Central memory CD8-positive, alpha-beta T cell (primary cell): ENCODE measurements at regions not wholly inside any gene's neighbourhood (a gene's known extent, or its start where the extent isn't known, plus 50 kb on each side); places are given as distances from the start of the nearest gene placed in this dataset.
"Not testable (repeated sequence)": the region's sequence is repeated elsewhere in the genome, so short reads cannot be mapped to it uniquely, and the experiment has no call there.

ENCODE experiments used
- ATAC-seq: fragments of 150-1000 bp; cut with Tn5 transposase; replicated peaks from 2 replicates; pipeline ENCODE4 v1.10.0; 2022; ENCODE audit warnings: mild to moderate bottlenecking, moderate FRiP score, moderate number of reproducible peaks; ENCODE audit not compliant: poor library complexity, severe bottlenecking; ENCODE audit errors: extremely low read depth
- DNase-seq, 2 donors: peaks; one replicate each; pipeline ENCODE4 v3.0.0; 2021; ENCODE audit warnings: low spot score in 2 of 2
- H3K27ac Mint-ChIP-seq: one replicate; pipeline ENCODE4 v1.8.0; 2022; ENCODE audit warnings: low read depth, mild to moderate bottlenecking, moderate library complexity, mixed read lengths
- H3K27me3 Mint-ChIP-seq: one replicate; pipeline ENCODE4 v1.8.0; 2022; ENCODE audit warnings: mixed read lengths
- H3K36me3 Mint-ChIP-seq: one replicate; pipeline ENCODE4 v1.8.0; 2022; ENCODE audit warnings: mild to moderate bottlenecking, moderate library complexity, mixed read lengths; ENCODE audit not compliant: insufficient read depth
- H3K4me1 Mint-ChIP-seq: one replicate; pipeline ENCODE4 v1.8.0; 2022; ENCODE audit warnings: mixed read lengths
- H3K4me3 Mint-ChIP-seq: one replicate; pipeline ENCODE4 v1.8.0; 2022; ENCODE audit warnings: mild to moderate bottlenecking, moderate library complexity, mixed read lengths
- H3K9me3 Mint-ChIP-seq: one replicate; pipeline ENCODE4 v1.8.0; 2022; ENCODE audit warnings: mixed read lengths

DNA sequence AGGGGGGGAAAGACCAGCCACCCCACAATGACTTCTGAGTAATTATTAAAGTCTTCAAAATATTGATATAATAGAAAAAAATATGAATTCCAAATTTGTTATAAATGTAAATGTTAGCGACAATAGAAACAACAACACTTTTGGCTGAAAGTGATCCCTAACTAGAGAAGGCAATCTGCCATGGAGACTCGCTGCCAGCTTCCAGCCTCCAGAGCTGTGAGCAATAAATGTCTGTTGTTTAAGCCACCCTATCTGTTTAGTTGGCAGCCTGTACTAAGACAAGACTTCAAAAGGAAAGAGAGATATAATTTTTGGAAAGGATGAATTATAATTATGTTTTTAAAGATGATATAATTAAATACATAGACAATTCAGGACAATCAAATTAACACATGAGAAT is 130.8 kb upstream of the HSFY2 start:
- no peak for DNase-seq
- Mint-ChIP-seq H3K27ac (no peak overlapping the region), H3K4me1 (no peaks in the 10 kb centered on the region)

DNA sequence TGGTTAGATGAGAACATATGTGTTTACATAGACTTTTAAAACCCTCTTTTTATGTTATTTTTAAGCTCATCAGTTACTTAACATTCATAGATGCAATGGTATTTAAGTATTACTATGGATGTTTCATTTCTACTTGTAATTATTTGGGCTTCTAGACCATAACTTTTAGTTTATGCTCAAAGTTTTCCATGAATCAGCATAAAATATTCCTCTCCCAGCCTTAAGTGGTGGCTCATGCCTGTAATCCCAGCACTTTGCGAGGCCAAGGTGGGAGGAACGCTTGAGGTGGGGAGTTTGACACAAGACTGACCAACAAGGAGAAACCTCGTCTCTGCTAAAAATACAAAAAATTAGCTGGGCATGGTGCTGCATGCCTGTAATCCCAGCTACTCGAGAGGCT is 118.5 kb upstream of the HSFY2 start:
- H3K4me3 Mint-ChIP-seq: no peak overlapping the region
- peaks cover 15% of the 10 kb centered on the region for H3K9me3 Mint-ChIP-seq
- DNase-seq (no peak), ATAC-seq (no peak)
- no peak overlapping the region for H3K27ac Mint-ChIP-seq
- no peaks in the 10 kb centered on the region for H3K4me1 Mint-ChIP-seq
- H3K36me3 Mint-ChIP-seq: no peaks in the 10 kb centered on the region
- no peaks in the 10 kb centered on the region for H3K27me3 Mint-ChIP-seq

More for the DNA sequence above, 130.8 kb upstream of the HSFY2 start:
- H3K27me3 Mint-ChIP-seq: no peaks in the 10 kb centered on the region
- no peaks in the 10 kb centered on the region for H3K9me3 Mint-ChIP-seq
- H3K36me3 Mint-ChIP-seq: no peaks in the 10 kb centered on the region
- ATAC-seq: no peak
- H3K4me3 Mint-ChIP-seq: no peak overlapping the region

- no peak overlapping the region for H3K4me3 Mint-ChIP-seq
- H3K36me3 Mint-ChIP-seq: no peaks in the 10 kb centered on the region
- peaks cover 7% of the 10 kb centered on the region for H3K9me3 Mint-ChIP-seq
Measured at GRCh38 chrY:18889548-18889947, 116.0 kb upstream of the HSFY2 start.

DNA sequence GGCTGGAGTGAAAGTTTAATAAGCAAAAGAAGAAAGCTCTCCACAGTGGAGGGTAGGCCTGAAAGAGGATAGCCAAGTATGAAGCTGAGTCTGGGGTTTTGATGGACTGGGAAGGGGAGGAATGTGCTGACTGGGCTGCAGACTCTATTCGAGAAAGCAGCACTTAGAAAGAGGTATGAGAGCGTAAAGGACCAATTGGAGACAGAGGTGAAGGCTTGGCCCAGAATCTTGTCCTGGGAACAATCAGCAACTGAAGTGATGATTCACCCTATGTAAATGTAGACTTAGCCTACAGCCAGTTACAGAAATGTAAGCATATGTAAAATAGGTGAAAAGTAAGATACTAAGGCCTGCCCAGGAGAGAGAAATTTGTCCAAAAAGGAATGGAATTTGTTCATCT is 111.2 kb upstream of the HSFY2 start:
- DNase-seq (no peak), ATAC-seq (no peak)
- Mint-ChIP-seq H3K27me3 (no peaks in the 10 kb centered on the region), H3K4me1 (no peaks in the 10 kb centered on the region), H3K4me3 (no peak overlapping the region), H3K36me3 (no peaks in the 10 kb centered on the region), H3K27ac (no peak overlapping the region), H3K9me3 (peaks cover 3% of the 10 kb centered on the region)

More at GRCh38 chrY:18889548-18889947, 116.0 kb upstream of the HSFY2 start:
- no peak for ATAC-seq
- Mint-ChIP-seq H3K4me1 (no peaks in the 10 kb centered on the region), H3K27ac (no peak overlapping the region), H3K27me3 (no peaks in the 10 kb centered on the region)
- no peak for DNase-seq

- not testable (repeated sequence) for H3K36me3 Mint-ChIP-seq, H3K27ac Mint-ChIP-seq, H3K4me1 Mint-ChIP-seq, H3K27me3 Mint-ChIP-seq, DNase-seq, H3K4me3 Mint-ChIP-seq, H3K9me3 Mint-ChIP-seq, ATAC-seq
Measured at GRCh38 chrY:18869145-18869544, 95.6 kb upstream of the HSFY2 start.

GRCh38 chrY:18866887-18867551 is 93.5 kb upstream of the HSFY2 start:
- not testable (repeated sequence) for H3K4me1 Mint-ChIP-seq, ATAC-seq, H3K9me3 Mint-ChIP-seq, H3K27me3 Mint-ChIP-seq, H3K27ac Mint-ChIP-seq, H3K4me3 Mint-ChIP-seq, DNase-seq, H3K36me3 Mint-ChIP-seq

GRCh38 chrY:18860856-18861255 is 87.3 kb upstream of the HSFY2 start:
- not testable (repeated sequence) for H3K4me1 Mint-ChIP-seq, H3K4me3 Mint-ChIP-seq, ATAC-seq, H3K36me3 Mint-ChIP-seq, H3K27me3 Mint-ChIP-seq, DNase-seq, H3K27ac Mint-ChIP-seq, H3K9me3 Mint-ChIP-seq

GRCh38 chrY:18858484-18859191 is 85.1 kb upstream of the HSFY2 start:
- not testable (repeated sequence) for DNase-seq, ATAC-seq, H3K4me3 Mint-ChIP-seq, H3K27ac Mint-ChIP-seq, H3K4me1 Mint-ChIP-seq, H3K27me3 Mint-ChIP-seq, H3K36me3 Mint-ChIP-seq, H3K9me3 Mint-ChIP-seq

GRCh38 chrY:18855184-18855583 is 81.6 kb upstream of the HSFY2 start:
- H3K4me1 Mint-ChIP-seq, H3K36me3 Mint-ChIP-seq, H3K9me3 Mint-ChIP-seq, H3K27me3 Mint-ChIP-seq, DNase-seq, ATAC-seq, H3K27ac Mint-ChIP-seq, H3K4me3 Mint-ChIP-seq: not testable (repeated sequence)

- not testable (repeated sequence) for DNase-seq, H3K4me1 Mint-ChIP-seq, H3K27ac Mint-ChIP-seq
Measured at GRCh38 chrY:18853323-18853722, 79.8 kb upstream of the HSFY2 start.

DNA sequence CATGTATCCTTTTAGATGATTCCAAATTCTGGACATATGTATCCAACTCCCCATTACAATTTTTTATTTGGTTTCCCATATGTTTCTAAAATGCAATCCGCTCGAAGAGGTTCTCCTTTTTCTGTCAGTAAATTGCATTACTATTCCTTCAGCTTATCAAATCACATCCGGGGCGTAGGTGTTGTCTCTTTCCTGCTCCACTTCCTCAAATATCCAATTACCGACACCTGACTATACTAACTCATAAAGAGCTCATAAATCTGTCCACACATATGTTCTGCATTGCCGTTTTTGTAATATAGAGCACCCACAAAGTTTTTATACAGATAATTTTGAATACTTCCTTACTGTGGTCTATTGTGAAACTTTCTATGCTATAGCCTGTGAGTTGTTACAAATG is 63.1 kb upstream of the HSFY2 start:
- not testable (repeated sequence) for H3K27me3 Mint-ChIP-seq

More at GRCh38 chrY:18853323-18853722, 79.8 kb upstream of the HSFY2 start:
- H3K4me3 Mint-ChIP-seq, H3K36me3 Mint-ChIP-seq, H3K9me3 Mint-ChIP-seq, ATAC-seq, H3K27me3 Mint-ChIP-seq: not testable (repeated sequence)

More for the DNA sequence above, 63.1 kb upstream of the HSFY2 start:
- ATAC-seq, H3K4me1 Mint-ChIP-seq, DNase-seq, H3K9me3 Mint-ChIP-seq, H3K4me3 Mint-ChIP-seq, H3K36me3 Mint-ChIP-seq, H3K27ac Mint-ChIP-seq: not testable (repeated sequence)
